GM19438 (cell line): ENCODE measurements at regions not wholly inside any gene's neighbourhood (a gene's known extent, or its start where the extent isn't known, plus 50 kb on each side); places are given as distances from the start of the nearest gene placed in this dataset.

Experiments used
- ATAC-seq: cut with Tn5 transposase; IDR thresholded peaks from one replicate; pipeline ENCODE4 v1.9.1; 2021; ENCODE audit warnings: low read depth; ENCODE audit not compliant: unreplicated experiment

DNA sequence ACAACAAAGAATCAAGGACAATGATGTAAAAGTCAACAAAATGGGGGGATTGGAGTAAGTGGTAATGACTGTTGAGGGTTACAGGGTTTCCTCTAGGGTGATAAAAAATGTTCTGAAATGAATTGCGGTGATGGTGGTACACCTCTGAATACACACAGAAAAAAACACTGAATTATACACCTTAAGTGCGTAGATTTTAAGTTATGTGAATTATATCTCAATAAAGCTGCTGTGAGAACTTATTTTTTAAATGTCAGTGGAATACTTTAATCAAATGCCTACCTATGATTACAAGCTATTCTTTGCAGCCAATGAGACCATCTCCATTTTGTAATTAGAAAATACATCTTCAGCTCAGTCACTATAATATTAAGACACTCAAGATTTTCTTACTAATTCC, 53.5 kb downstream of the ZNF608 start:
- ATAC-seq: no peak

GRCh38 chr5:124692324-124692723, 54.1 kb downstream of the ZNF608 start:
- ATAC-seq: no peak

- no peak for ATAC-seq
Measured at GRCh38 chr5:124689653-124690052, 56.8 kb downstream of the ZNF608 start.

- ATAC-seq: no peak
Measured at GRCh38 chr5:124686239-124687004, 60.0 kb downstream of the ZNF608 start.

DNA sequence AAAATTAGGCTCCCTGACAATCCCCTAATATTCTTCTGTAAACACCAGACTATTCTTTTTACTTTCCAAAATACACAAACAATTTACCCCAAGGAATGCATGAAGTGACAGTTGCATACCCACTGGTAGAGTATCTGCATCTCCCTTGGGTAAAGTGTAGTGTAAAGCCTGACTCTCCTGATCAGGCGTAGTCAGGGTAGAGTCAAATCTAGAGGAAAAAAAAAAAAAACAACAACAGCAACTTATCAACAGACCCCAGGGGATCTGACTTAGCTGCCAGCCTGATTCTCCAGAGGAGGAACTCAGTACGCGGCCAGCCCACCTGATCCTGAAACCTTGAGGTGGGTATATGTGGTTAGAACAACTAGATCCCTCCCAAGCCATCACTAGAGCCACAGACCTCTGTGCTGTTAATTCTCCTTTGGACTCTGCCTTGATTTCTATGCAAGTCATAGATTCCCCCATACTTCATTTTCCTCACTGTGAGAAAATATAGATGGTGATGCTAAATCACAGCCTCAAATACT, 61.0 kb downstream of the ZNF608 start:
- no peak for ATAC-seq

- no peak for ATAC-seq
Measured at GRCh38 chr5:124683917-124684555, 62.4 kb downstream of the ZNF608 start.

- ATAC-seq: no peak
Measured at GRCh38 chr5:124679578-124680199, 66.8 kb downstream of the ZNF608 start.

- ATAC-seq: no peak
Measured at GRCh38 chr5:124678922-124679519, 67.4 kb downstream of the ZNF608 start.

DNA sequence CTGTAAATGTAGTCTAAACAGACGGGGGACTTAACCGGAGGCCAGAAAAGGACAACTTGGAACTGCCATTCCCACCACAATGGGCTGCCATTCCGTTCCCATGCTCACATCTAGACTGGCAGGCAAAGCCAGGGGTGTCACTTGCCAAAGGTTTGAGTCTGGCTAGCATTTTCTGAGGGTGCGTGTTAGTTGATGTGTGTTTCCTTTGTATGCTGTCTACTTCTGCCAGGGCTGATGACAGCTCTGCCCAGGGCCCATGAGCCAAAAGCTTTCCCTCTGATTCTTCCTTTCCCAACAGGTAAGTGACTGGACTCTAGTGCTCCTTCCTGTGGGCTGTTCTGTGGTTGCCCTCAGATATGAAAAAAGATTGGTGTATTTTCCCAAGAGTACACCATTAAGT, 68.0 kb downstream of the ZNF608 start:
- ATAC-seq: no peak

DNA sequence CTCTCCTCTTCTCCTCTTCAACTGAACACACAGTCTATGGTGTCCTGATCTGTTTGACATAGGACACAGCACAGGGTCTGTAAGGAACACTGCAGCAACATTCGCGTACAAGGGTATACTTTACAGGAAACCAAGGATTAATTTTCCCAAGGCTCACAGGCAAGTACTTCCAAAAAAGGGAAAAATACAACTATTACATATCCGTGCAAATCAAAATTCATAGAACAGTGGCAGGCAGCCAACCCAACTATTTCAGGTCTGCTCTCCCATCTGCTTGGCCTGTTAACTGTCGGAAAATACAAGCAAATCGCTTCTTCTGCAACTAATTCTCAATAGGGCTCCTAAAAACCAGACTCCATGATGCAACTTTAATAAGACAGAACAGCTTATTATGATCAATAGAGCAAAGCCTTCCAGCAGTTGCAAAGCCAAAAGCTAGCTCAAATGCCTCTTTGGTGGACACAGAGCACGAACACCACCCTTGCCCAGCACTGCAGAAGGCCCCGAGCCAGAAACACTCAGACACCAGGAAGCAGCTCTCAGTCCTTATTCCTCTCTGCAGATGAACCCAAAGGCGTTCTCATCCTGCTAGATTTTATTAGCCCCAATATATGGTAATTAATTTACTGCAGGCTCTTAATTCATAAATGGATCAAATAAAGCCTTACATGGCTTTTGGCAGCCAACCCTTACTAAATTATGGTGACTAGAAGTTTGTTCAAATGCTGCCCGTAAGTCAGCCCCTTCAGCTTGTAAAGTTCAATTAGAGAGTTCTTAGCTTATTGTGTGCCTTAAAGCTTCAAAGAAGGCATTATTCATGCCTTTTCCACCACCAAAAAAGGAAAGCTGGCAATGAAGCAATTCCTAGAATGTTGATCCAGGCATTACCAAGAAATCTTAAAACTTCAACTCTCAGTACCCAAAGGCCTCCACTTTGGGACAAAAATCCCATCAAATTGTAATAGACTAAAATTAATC, 68.8 kb downstream of the ZNF608 start:
- ATAC-seq: no peak

DNA sequence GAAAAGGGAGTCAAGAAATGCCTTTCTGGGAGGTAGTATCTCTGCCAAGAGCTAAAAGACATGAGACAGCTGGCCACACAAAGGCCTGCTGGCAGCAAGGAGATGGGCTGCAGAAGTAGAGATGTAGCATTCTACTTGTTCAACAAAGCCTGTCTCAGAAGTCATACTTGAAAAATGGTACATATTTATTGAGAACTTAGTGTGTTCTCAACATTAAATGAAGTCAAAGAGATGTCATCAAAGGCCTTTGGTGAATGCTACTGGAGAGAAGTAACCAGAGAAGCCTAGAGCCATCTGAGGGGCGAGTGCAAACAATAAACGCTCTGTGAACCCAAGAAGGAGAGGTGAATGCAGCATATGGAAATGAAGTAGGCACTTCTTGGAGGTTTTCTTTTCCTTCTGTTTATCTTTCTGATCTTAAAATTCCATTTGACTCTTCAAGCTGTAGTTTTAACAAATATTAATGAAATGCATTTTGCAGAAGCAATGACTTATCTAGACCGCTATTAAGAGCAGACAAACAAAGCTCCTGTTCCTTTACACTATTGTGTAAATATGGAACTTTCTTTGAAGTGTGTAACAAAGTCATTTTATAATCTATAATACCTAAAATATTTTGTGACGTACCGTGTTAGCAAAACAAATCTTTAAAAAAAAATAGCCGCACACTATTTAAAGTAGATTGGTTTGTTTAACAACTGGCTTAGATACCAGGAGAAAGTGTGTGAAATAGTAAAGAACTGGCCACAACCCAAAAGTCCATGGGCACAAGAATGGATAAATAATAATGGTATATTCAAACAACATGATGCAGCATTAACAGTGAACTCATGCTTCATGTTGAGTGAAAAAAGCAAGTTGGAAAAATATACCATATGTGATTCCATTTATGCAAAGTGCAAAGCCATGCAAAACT, 70.2 kb downstream of the ZNF608 start:
- no peak for ATAC-seq

- no peak for ATAC-seq
Measured at GRCh38 chr5:124671193-124671592, 75.2 kb downstream of the ZNF608 start.

GRCh38 chr5:124670722-124671184, 75.7 kb downstream of the ZNF608 start:
- no peak for ATAC-seq

GRCh38 chr5:124669956-124670721, 76.3 kb downstream of the ZNF608 start:
- ATAC-seq: no peak

GRCh38 chr5:124669300-124669648, 77.2 kb downstream of the ZNF608 start:
- ATAC-seq: no peak

- ATAC-seq: no peak
Measured at GRCh38 chr5:124668353-124669299, 77.8 kb downstream of the ZNF608 start.

- no peak for ATAC-seq
Measured at GRCh38 chr5:124665625-124666024, 80.8 kb downstream of the ZNF608 start.
